K562 (cell line): ENCODE measurements at regions not wholly inside any gene's neighbourhood (a gene's known extent, or its start where the extent isn't known, plus 50 kb on each side); places are given as distances from the start of the nearest gene placed in this dataset.

Experiments
- ATAC-seq: fragments of 200-7000 bp; cut with Tn5 transposase; 3 replicates; pipeline ENCODE4 v1.9.1; 2020; ENCODE audit warnings: moderate library complexity
- BruUV-seq: library from RNA; stranded (reverse); fragments of 400-500 nt; replicated peaks from 2 replicates; lab custom pipeline; 2021; lab: Mats Ljungman, UMichigan
- CTCF ChIA-PET: fragments of 300-600 bp; formaldehyde crosslinking; extraction: SDS; loops from one replicate; lab custom pipeline; 2021; ENCODE audit warnings: low intra/inter-chr PET ratio; lab: Yijun Ruan, JAX
- POLR2A ChIA-PET: fragments of 300-600, 350-650 bp; sonication (Branson Sonifier 250); formaldehyde crosslinking; extraction: SDS; loops from one replicate; lab custom pipeline; 2021; ENCODE audit warnings: antibody characterized with exemption, inconsistent platforms; lab: Yijun Ruan, JAX
- DNase-seq, 4 experiments: peaks; one replicate each; pipeline versions ENCODE4 v3.0.0 to v3.0.0-alpha.2; 2011 to 2018; ENCODE audit warnings: low spot score in 3 of 4, mixed read lengths in 3 of 4; ENCODE audit errors: extremely low read depth in 1 of 4
- FAIRE-seq: peaks from 2 replicates; lab custom pipeline; 2011; peaks lifted over from hg19 to GRCh38; lab: Jason Lieb, UNC
- H2AFZ ChIP-seq: 2 replicates; pipeline ENCODE4 v1.6.0; 2011; ENCODE audit warnings: low read depth, low read length, control low read depth, inconsistent platforms
- H3K27ac ChIP-seq: fragments of 200-600 bp; 3 replicates; pipeline ENCODE4 v1.8.0; 2011; ENCODE audit warnings: low read depth, mild to moderate bottlenecking, control low read depth, inconsistent platforms, low read length, moderate library complexity, mixed read lengths; ENCODE audit errors: extremely low read depth
- H3K27me3 ChIP-seq, 2 experiments: fragments of 300-600 bp in 1 of 2; 2 replicates in 1 of 2; 3 replicates in 1 of 2; pipeline versions ENCODE4 v1.6.0 to v1.8.0; 2011; ENCODE audit warnings: inconsistent platforms in 2 of 2, low read length in 2 of 2, mild to moderate bottlenecking in 1 of 2, mixed read lengths in 1 of 2, moderate library complexity in 1 of 2; ENCODE audit not compliant: control insufficient read depth in 2 of 2, insufficient read depth in 2 of 2
- H3K36me3 ChIP-seq: fragments of 300-600 bp; 3 replicates; pipeline ENCODE4 v1.8.0; 2011; ENCODE audit warnings: mild to moderate bottlenecking, low read length, inconsistent platforms; ENCODE audit not compliant: control insufficient read depth, insufficient read depth
- H3K4me1 ChIP-seq, 2 experiments: fragments of 200-600 bp in 1 of 2; replicated peaks in 1 of 2; 2 replicates in 1 of 2; 3 replicates in 1 of 2; pipeline versions ENCODE4 v1.5.1 to v1.8.0; 2011; ENCODE audit warnings: inconsistent platforms in 2 of 2, low read length in 2 of 2, mild to moderate bottlenecking in 1 of 2, mixed read lengths in 1 of 2, moderate library complexity in 1 of 2; ENCODE audit not compliant: control insufficient read depth in 2 of 2, insufficient read depth in 2 of 2
- H3K4me2 ChIP-seq: 2 replicates; pipeline ENCODE4 v1.6.1; 2011; ENCODE audit warnings: low read length, control low read depth, inconsistent platforms, mixed read lengths; ENCODE audit not compliant: insufficient read depth
- H3K4me3 ChIP-seq: fragments of 200-600 bp; sonication (generic), shearing (Covaris generic); 2 replicates; pipeline ENCODE4 v1.5.1; 2016; ENCODE audit warnings: control low read depth, inconsistent platforms
- H3K79me2 ChIP-seq: fragments of 200-600 bp; 3 replicates; pipeline ENCODE4 v1.8.0; 2011; ENCODE audit warnings: low read length, inconsistent platforms; ENCODE audit not compliant: control insufficient read depth, insufficient read depth
- H3K9ac ChIP-seq, 2 experiments: 2 replicates each; pipeline versions ENCODE4 v1.6.0 to v1.6.1; 2011; ENCODE audit warnings: low read depth in 2 of 2, low read length in 2 of 2, control low read depth in 1 of 2, inconsistent platforms in 1 of 2, mild to moderate bottlenecking in 1 of 2, mixed read lengths in 1 of 2; ENCODE audit not compliant: insufficient read depth in 1 of 2
- H3K9me1 ChIP-seq: one replicate; pipeline ENCODE4 v1.6.0; 2011; ENCODE audit warnings: inconsistent platforms, mild to moderate bottlenecking, low read length, moderate library complexity; ENCODE audit not compliant: control insufficient read depth, insufficient read depth
- H3K9me3 ChIP-seq: replicated peaks from 2 replicates; pipeline ENCODE4 v1.5.1; 2011; ENCODE audit warnings: low read depth, low read length, inconsistent platforms; ENCODE audit not compliant: control insufficient read depth, insufficient read depth
- H4K20me1 ChIP-seq: replicated peaks from 2 replicates; pipeline ENCODE4 v1.6.1; 2011; ENCODE audit warnings: low read length, inconsistent platforms, mixed read lengths; ENCODE audit not compliant: control insufficient read depth, insufficient read depth
- CEBPZ ChIP-seq: fragments of 150-350 bp; IDR thresholded peaks from 2 replicates; pipeline ENCODE4 v1.6.1; 2014; ENCODE audit warnings: low read depth, mild to moderate bottlenecking, low read length, borderline replicate concordance
- HOMEZ ChIP-seq: fragments of 250-450 bp; sonication (Bioruptor Pico); IDR thresholded peaks from 2 replicates; pipeline ENCODE4 v1.4.0; 2020; ENCODE audit warnings: mild to moderate bottlenecking, moderate library complexity
- PHF20 ChIP-seq: fragments of 450-650 bp; IDR thresholded peaks from 2 replicates; pipeline ENCODE4 v1.6.1; 2018; ENCODE audit not compliant: partially characterized antibody
- SP2 ChIP-seq: IDR thresholded peaks from 2 replicates; pipeline ENCODE4 v1.6.1; 2011; ENCODE audit warnings: mild to moderate bottlenecking, low read depth, low read length, moderate library complexity; ENCODE audit not compliant: poor library complexity, severe bottlenecking; ENCODE audit errors: extremely low read depth
- SPI1 ChIP-seq: IDR thresholded peaks from 2 replicates; pipeline ENCODE4 v1.6.1; 2011; ENCODE audit warnings: low read depth, low read length, control low read depth, borderline replicate concordance
- ZBTB9 ChIP-seq: fragments of 450-650 bp; formaldehyde crosslinking; IDR thresholded peaks from 2 replicates; pipeline ENCODE4 v1.4.0; 2020; ENCODE audit warnings: mild to moderate bottlenecking, moderate library complexity
- ZNF165 ChIP-seq: fragments of 250-450 bp; sonication (Bioruptor Pico); IDR thresholded peaks from 2 replicates; pipeline ENCODE4 v1.4.0; 2020; ENCODE audit warnings: borderline replicate concordance
- ZNF444 ChIP-seq: fragments of 250-450 bp; sonication (Bioruptor Pico); IDR thresholded peaks from 2 replicates; pipeline ENCODE4 v1.4.0; 2020; ENCODE audit warnings: mild to moderate bottlenecking, moderate library complexity
- WGBS: fragments of 100-300 bp; shearing (Covaris generic); methylation state at CpG from one replicate; pipeline ENCODE4 v1.1.6; 2016; ENCODE audit warnings: low coverage, mixed read lengths; ENCODE audit not compliant: insufficient coverage; ENCODE audit errors: missing lambda C conversion rate; 5-methylcytosine and 5-hydroxymethylcytosine counted together
- in situ Hi-C: fragments of 300-500 bp; cut with MboI; formaldehyde crosslinking; loops from 4 replicates; pipeline ENCODE4 v1.15.0; 2018; ENCODE audit warnings: inconsistent platforms, mixed read lengths
- intact Hi-C: fragments of 100-400 bp; cut with micrococcal nuclease; formaldehyde crosslinking; loops from 2 replicates; pipeline ENCODE4 v1.14.2; 2022
- TF ChIP-seq, protein P1 (sequence below): fragments of 250-450 bp; sonication (Bioruptor Pico); IDR thresholded peaks from 2 replicates; pipeline ENCODE4 v1.4.0; 2020

DNA sequence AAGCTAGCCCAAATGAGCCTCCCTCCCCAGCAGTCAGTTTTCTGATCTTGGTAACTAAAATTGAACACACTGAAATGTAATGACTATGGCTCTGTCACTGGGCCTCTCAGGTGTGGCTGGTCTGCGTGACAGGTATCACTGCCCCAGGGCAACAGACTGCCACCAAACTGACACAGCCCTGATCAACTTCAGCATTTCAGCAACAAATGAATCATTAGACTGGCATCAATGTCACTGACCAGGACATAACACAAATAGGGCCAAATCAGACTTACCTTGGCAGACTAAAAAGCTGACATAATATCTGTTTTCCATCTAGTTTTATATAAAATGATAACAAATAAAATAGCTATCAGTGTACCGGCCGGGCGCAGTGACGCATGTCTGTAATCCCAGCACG lies 290.8 kb upstream of the CHAC2 start (continued):
- TF ChIP-seq SPI1 (no peak), SP2 (no peak), HOMEZ (no peak)
- TF ChIP-seq, all 486 proteins: peak for 0

GRCh38 chr2:53475766-53476165 lies 291.8 kb upstream of the CHAC2 start:
- ChIA-PET POLR2A (no interaction called here), CTCF (no interaction called here)
- Histone ChIP-seq H4K20me1 (no peaks in the 10 kb centered on the region), H2AFZ (no peak overlapping the region), H3K9me1 (no peaks in the 10 kb centered on the region), H3K79me2 (no peaks in the 10 kb centered on the region), H3K4me1 (no peaks in the 10 kb centered on the region), H3K4me3 (no peak overlapping the region), H3K9me3 (no peaks in the 10 kb centered on the region), H3K27me3 (no peaks in the 10 kb centered on the region), H3K36me3 (no peaks in the 10 kb centered on the region), H3K9ac (no peak overlapping the region), H3K27ac (no peak overlapping the region), H3K4me2 (no peak overlapping the region)
- DNase-seq, result no peak
- in situ Hi-C loops (no loop called here), intact Hi-C loops (no loop called here)
- FAIRE-seq, result no peak
- ATAC-seq, result no peak
- no TSS peak for BruUV-seq
- WGBS, result 7% methylated on average over 2 of the region's 2 CpGs
- no peak for TF ChIP-seq ZBTB9 (CRISPR knock-in tag)
- TF ChIP-seq PHF20, result no peak
- TF ChIP-seq ZNF444 (CRISPR knock-in tag), result no peak
- TF ChIP-seq, protein P1, sequence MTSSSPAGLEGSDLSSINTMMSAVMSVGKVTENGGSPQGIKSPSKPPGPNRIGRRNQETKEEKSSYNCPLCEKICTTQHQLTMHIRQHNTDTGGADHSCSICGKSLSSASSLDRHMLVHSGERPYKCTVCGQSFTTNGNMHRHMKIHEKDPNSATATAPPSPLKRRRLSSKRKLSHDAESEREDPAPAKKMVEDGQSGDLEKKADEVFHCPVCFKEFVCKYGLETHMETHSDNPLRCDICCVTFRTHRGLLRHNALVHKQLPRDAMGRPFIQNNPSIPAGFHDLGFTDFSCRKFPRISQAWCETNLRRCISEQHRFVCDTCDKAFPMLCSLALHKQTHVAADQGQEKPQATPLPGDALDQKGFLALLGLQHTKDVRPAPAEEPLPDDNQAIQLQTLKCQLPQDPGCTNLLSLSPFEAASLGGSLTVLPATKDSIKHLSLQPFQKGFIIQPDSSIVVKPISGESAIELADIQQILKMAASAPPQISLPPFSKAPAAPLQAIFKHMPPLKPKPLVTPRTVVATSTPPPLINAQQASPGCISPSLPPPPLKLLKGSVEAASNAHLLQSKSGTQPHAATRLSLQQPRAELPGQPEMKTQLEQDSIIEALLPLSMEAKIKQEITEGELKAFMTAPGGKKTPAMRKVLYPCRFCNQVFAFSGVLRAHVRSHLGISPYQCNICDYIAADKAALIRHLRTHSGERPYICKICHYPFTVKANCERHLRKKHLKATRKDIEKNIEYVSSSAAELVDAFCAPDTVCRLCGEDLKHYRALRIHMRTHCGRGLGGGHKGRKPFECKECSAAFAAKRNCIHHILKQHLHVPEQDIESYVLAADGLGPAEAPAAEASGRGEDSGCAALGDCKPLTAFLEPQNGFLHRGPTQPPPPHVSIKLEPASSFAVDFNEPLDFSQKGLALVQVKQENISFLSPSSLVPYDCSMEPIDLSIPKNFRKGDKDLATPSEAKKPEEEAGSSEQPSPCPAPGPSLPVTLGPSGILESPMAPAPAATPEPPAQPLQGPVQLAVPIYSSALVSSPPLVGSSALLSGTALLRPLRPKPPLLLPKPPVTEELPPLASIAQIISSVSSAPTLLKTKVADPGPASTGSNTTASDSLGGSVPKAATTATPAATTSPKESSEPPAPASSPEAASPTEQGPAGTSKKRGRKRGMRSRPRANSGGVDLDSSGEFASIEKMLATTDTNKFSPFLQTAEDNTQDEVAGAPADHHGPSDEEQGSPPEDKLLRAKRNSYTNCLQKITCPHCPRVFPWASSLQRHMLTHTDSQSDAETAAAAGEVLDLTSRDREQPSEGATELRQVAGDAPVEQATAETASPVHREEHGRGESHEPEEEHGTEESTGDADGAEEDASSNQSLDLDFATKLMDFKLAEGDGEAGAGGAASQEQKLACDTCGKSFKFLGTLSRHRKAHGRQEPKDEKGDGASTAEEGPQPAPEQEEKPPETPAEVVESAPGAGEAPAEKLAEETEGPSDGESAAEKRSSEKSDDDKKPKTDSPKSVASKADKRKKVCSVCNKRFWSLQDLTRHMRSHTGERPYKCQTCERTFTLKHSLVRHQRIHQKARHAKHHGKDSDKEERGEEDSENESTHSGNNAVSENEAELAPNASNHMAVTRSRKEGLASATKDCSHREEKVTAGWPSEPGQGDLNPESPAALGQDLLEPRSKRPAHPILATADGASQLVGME (CRISPR knock-in tag), result no peak
- no peak for TF ChIP-seq ZNF165 (CRISPR knock-in tag)
- TF ChIP-seq CEBPZ, result no peak
